ENCODE measurements at regions not wholly inside any gene's neighbourhood (a gene's known extent, or its start where the extent isn't known, plus 50 kb on each side); places are given as distances from the start of the nearest gene placed in this dataset.

- no peak for TF ChIP-seq CTCF (optimal IDR thresholded peaks at IDR 0.05 in 1 of 3, IDR thresholded peaks at IDR 0.05 in 1 of 3, conservative IDR thresholded peaks at IDR 0.05 in 1 of 3; ENCODE audit: extremely low read depth in 1 of 3, insufficient read depth in 2 of 3, low read length in 3 of 3)
- no peak for TF ChIP-seq EZH2 (IDR thresholded peaks at IDR 0.05; ENCODE audit: low read length)
These were observed 178.8 kb upstream of the NFIA start for GRCh38 chr1:60903591-60903990.

Data from keratinocyte (primary cell).